ENCODE measurements at regions not wholly inside any gene's neighbourhood (a gene's known extent, or its start where the extent isn't known, plus 50 kb on each side); places are given as distances from the start of the nearest gene placed in this dataset.
"Not testable (repeated sequence)": the region's sequence is repeated elsewhere in the genome, so short reads cannot be mapped to it uniquely, and the experiment has no call there.

- in situ Hi-C loops (cut with MboI; ENCODE audit: low pct_ligation_motif_present in 1 of 4, low pct_unique_long_range_greater_than_20kb in 1 of 4, low sequenced_read_pairs in 3 of 4) (no loop called here), intact Hi-C loops (cut with DNase I; ENCODE audit: low total_unique reads) (no loop called here)
- 91 to 100% methylated on average over 1 of the region's 1 CpG for WGBS, 2 donors (ENCODE audit: low coverage in 1 of 2)
- Histone ChIP-seq H3K4me1 (peaks cover 0 to 3% (median 0%) of the 10 kb centered on the region in 4 donors), H3K4me3 (no peak overlapping the region), H3K36me3 (no peaks in the 10 kb centered on the region), H3K27ac (no peak overlapping the region), H3K27me3 (no peaks in the 10 kb centered on the region), H3K9me3 (no peaks in the 10 kb centered on the region)
- DNase-seq, result no peak
- no peak for TF ChIP-seq POLR2A (IDR thresholded peaks at IDR 0.05)
- no peak for TF ChIP-seq POLR2AphosphoS5 (IDR thresholded peaks at IDR 0.05)
- TF ChIP-seq, protein P1, sequence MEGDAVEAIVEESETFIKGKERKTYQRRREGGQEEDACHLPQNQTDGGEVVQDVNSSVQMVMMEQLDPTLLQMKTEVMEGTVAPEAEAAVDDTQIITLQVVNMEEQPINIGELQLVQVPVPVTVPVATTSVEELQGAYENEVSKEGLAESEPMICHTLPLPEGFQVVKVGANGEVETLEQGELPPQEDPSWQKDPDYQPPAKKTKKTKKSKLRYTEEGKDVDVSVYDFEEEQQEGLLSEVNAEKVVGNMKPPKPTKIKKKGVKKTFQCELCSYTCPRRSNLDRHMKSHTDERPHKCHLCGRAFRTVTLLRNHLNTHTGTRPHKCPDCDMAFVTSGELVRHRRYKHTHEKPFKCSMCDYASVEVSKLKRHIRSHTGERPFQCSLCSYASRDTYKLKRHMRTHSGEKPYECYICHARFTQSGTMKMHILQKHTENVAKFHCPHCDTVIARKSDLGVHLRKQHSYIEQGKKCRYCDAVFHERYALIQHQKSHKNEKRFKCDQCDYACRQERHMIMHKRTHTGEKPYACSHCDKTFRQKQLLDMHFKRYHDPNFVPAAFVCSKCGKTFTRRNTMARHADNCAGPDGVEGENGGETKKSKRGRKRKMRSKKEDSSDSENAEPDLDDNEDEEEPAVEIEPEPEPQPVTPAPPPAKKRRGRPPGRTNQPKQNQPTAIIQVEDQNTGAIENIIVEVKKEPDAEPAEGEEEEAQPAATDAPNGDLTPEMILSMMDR (IDR thresholded peaks at IDR 0.05), result no peak
- no peak for TF ChIP-seq EP300 (IDR thresholded peaks at IDR 0.05; ENCODE audit: low read depth)
Measured at GRCh38 chr5:111958851-111959250, 201.9 kb upstream of the NREP start.

DNA sequence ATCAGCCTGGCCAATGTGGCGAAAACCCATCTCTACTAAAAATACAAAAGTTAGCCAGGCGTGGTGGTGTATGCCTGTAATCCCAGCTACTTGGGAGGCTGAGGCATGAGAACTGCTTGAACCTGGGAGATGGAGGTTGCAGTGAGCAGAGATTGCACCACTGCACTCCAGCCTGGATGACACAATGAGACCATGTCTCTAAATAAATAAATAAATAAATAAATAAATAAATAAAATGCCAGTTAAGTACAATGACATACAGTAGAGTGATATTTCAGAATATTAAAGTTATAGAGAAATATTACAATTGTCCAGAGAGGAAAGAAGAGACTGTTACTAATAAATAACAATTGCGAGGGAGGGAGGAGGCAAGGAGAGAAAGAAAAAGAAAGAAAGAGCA lies 199.8 kb upstream of the NREP start:
- H3K27ac ChIP-seq; intact Hi-C loops (cut with DNase I; ENCODE audit: low total_unique reads); H3K4me1 ChIP-seq; DNase-seq; H3K9me3 ChIP-seq; H3K4me3 ChIP-seq; in situ Hi-C loops (cut with MboI; ENCODE audit: low pct_ligation_motif_present in 1 of 4, low pct_unique_long_range_greater_than_20kb in 1 of 4, low sequenced_read_pairs in 3 of 4); H3K27me3 ChIP-seq; H3K36me3 ChIP-seq: not testable (repeated sequence)
- WGBS, 2 donors (ENCODE audit: low coverage in 1 of 2), result 88 to 92% methylated on average over 2 to 3 of the region's 3 CpGs

GRCh38 chr5:111954516-111955395 lies 197.8 kb upstream of the NREP start:
- Histone ChIP-seq H3K36me3 (no peaks in the 10 kb centered on the region), H3K27me3 (no peaks in the 10 kb centered on the region), H3K9me3 (no peaks in the 10 kb centered on the region), H3K4me1 (no peaks in the 10 kb centered on the region), H3K4me3 (no peak overlapping the region), H3K27ac (no peak overlapping the region)
- no peak for DNase-seq
- WGBS, 2 donors (ENCODE audit: low coverage in 1 of 2), result 51 to 72% methylated on average over 3 of the region's 3 CpGs
- in situ Hi-C loops (cut with MboI; ENCODE audit: low pct_ligation_motif_present in 1 of 4, low pct_unique_long_range_greater_than_20kb in 1 of 4, low sequenced_read_pairs in 3 of 4), result no loop called here
- intact Hi-C loops (cut with DNase I; ENCODE audit: low total_unique reads), result no loop called here
- TF ChIP-seq, protein P1 (IDR thresholded peaks at IDR 0.05), result no peak
- no peak for TF ChIP-seq EP300 (IDR thresholded peaks at IDR 0.05; ENCODE audit: low read depth)
- no peak for TF ChIP-seq POLR2AphosphoS5 (IDR thresholded peaks at IDR 0.05)
- no peak for TF ChIP-seq POLR2A (IDR thresholded peaks at IDR 0.05)

GRCh38 chr5:111953351-111954127 lies 196.5 kb upstream of the NREP start:
- no peaks in the 10 kb centered on the region for H3K9me3 ChIP-seq
- DNase-seq, result no peak
- no peak overlapping the region for H3K27ac ChIP-seq
- in situ Hi-C loops (cut with MboI; ENCODE audit: low pct_ligation_motif_present in 1 of 4, low pct_unique_long_range_greater_than_20kb in 1 of 4, low sequenced_read_pairs in 3 of 4) (no loop called here), intact Hi-C loops (cut with DNase I; ENCODE audit: low total_unique reads) (no loop called here)
- H3K4me3 ChIP-seq, result no peak overlapping the region
- H3K27me3 ChIP-seq, result no peaks in the 10 kb centered on the region
- no peaks in the 10 kb centered on the region for H3K36me3 ChIP-seq
- TF ChIP-seq POLR2AphosphoS5 (IDR thresholded peaks at IDR 0.05) (no peak), POLR2A (IDR thresholded peaks at IDR 0.05) (no peak), EP300 (IDR thresholded peaks at IDR 0.05; ENCODE audit: low read depth) (no peak)
- TF ChIP-seq, protein P1 (IDR thresholded peaks at IDR 0.05), result no peak
- H3K4me1 ChIP-seq, result no peaks in the 10 kb centered on the region
- WGBS, 2 donors (ENCODE audit: low coverage in 1 of 2), result 69 to 80% methylated on average over 4 of the region's 4 CpGs
